HEK293 (cell line): ENCODE measurements at regions not wholly inside any gene's neighbourhood (a gene's known extent, or its start where the extent isn't known, plus 50 kb on each side); places are given as distances from the start of the nearest gene placed in this dataset.

Experiments used
- CTCF ChIP-seq: fragments of 450-650 bp; formaldehyde crosslinking; IDR thresholded peaks from 2 replicates; pipeline ENCODE4 v1.5.1; 2016; ENCODE audit warnings: missing biosample characterization, missing genetic modification characterization
- KLF1 ChIP-seq: fragments of 450-650 bp; formaldehyde crosslinking; IDR thresholded peaks from 2 replicates; pipeline ENCODE4 v1.5.1; 2016; ENCODE audit warnings: missing biosample characterization, missing genetic modification characterization
- KLF17 ChIP-seq: fragments of 450-650 bp; formaldehyde crosslinking; IDR thresholded peaks from 2 replicates; pipeline ENCODE4 v1.5.1; 2016; ENCODE audit warnings: missing biosample characterization, missing genetic modification characterization
- MEIS1 ChIP-seq: sonication (generic); formaldehyde crosslinking; IDR thresholded peaks from 2 replicates; pipeline ENCODE4 v1.8.1; 2022; ENCODE audit warnings: missing genetic modification reagents, mild to moderate bottlenecking, borderline replicate concordance
- REST ChIP-seq: fragments of 450-650 bp; formaldehyde crosslinking; IDR thresholded peaks from 2 replicates; pipeline ENCODE4 v1.5.1; 2016; ENCODE audit warnings: missing biosample characterization, missing genetic modification characterization
- TCF7L2 ChIP-seq: IDR thresholded peaks from 2 replicates; pipeline ENCODE4 v1.6.1; 2011; ENCODE audit warnings: low read depth, mild to moderate bottlenecking, inconsistent platforms, low read length, moderate library complexity, borderline replicate concordance
- ZFP37 ChIP-seq: fragments of 450-650 bp; formaldehyde crosslinking; IDR thresholded peaks from 2 replicates; pipeline ENCODE4 v1.5.1; 2016; ENCODE audit warnings: missing biosample characterization, missing genetic modification characterization
- ZNF223 ChIP-seq: fragments of 450-650 bp; formaldehyde crosslinking; IDR thresholded peaks from 2 replicates; pipeline ENCODE4 v1.5.1; 2016; ENCODE audit warnings: missing biosample characterization, missing genetic modification characterization
- ZNF513 ChIP-seq: fragments of 450-650 bp; IDR thresholded peaks from 2 replicates; pipeline ENCODE4 v1.5.1; 2018; ENCODE audit warnings: missing biosample characterization, missing genetic modification characterization
- ZNF664 ChIP-seq: fragments of 450-650 bp; formaldehyde crosslinking; IDR thresholded peaks from 2 replicates; pipeline ENCODE4 v1.5.1; 2016; ENCODE audit warnings: missing biosample characterization, missing genetic modification characterization
- ZNF670 ChIP-seq: fragments of 450-650 bp; formaldehyde crosslinking; IDR thresholded peaks from 2 replicates; pipeline ENCODE4 v1.5.1; 2016; ENCODE audit warnings: missing biosample characterization, missing genetic modification characterization, low read depth

- TF ChIP-seq MEIS1 (CRISPR knock-in tag) (no peak), CTCF (tag by site-specific recombination) (no peak), ZNF670 (no peak), REST (tag by site-specific recombination) (no peak), KLF17 (tag by site-specific recombination) (no peak), ZNF664 (no peak), KLF1 (tag by site-specific recombination) (no peak), ZNF223 (tag by site-specific recombination) (no peak), ZNF513 (tag by site-specific recombination) (no peak), ZFP37 (tag by site-specific recombination) (no peak), TCF7L2 (no peak)
Measured at GRCh38 chr5:77843570-77844372, 67.6 kb upstream of the TBCA start.
